GM12878 (cell line): ENCODE measurements at regions not wholly inside any gene's neighbourhood (a gene's known extent, or its start where the extent isn't known, plus 50 kb on each side); places are given as distances from the start of the nearest gene placed in this dataset.

Source experiments
- ATAC-seq: fragments of 200-7000 bp; cut with Tn5 transposase; 3 replicates; pipeline ENCODE4 v1.9.1; 2020; ENCODE audit warnings: mild to moderate bottlenecking, moderate library complexity
- BruUV-seq: library from RNA; stranded (reverse); fragments of 400-500 nt; replicated peaks from 2 replicates; lab custom pipeline; 2021; lab: Mats Ljungman, UMichigan
- CTCF ChIA-PET: fragments of 300-600 bp; sonication (Branson Sonifier 250); formaldehyde crosslinking; extraction: SDS; loops from one replicate; lab custom pipeline; 2021; ENCODE audit warnings: inconsistent platforms; lab: Yijun Ruan, JAX
- POLR2A ChIA-PET: fragments of 350-600 bp; formaldehyde crosslinking; extraction: SDS; loops from one replicate; lab custom pipeline; 2021; ENCODE audit warnings: inconsistent platforms; lab: Charles Lee
- RAD21 ChIA-PET: fragments of 300-600 bp; sonication (Branson Sonifier 250); formaldehyde crosslinking; loops from one replicate; lab custom pipeline; 2023; ENCODE audit warnings: antibody characterized with exemption; ENCODE audit not compliant: unreplicated experiment; lab: Charles Lee
- SMC1A ChIA-PET: fragments of 300-600 bp; sonication (Branson Sonifier 250); formaldehyde crosslinking; loops from one replicate; lab custom pipeline; 2023; ENCODE audit not compliant: unreplicated experiment, uncharacterized antibody; lab: Charles Lee
- DNase-seq: peaks from one replicate; pipeline ENCODE4 v3.0.0-alpha.2; 2011; ENCODE audit warnings: low read depth, low spot score
- FAIRE-seq: peaks from 3 replicates; lab custom pipeline; 2011; peaks lifted over from hg19 to GRCh38; lab: Jason Lieb, UNC
- H2AFZ ChIP-seq: 2 replicates; pipeline ENCODE4 v1.6.0; 2011; ENCODE audit warnings: low read depth, low read length, control low read depth; ENCODE audit not compliant: control insufficient read depth
- H3K27ac ChIP-seq: 2 replicates; pipeline ENCODE4 v1.5.1; 2011; ENCODE audit warnings: control low read depth; ENCODE audit not compliant: control insufficient read depth, insufficient read depth
- H3K27me3 ChIP-seq, 2 experiments: replicated peaks in 1 of 2; 2 replicates each; pipeline versions ENCODE4 v1.6.0 to v1.6.1; 2011; ENCODE audit warnings: low read length in 1 of 2; ENCODE audit not compliant: control insufficient read depth in 2 of 2, insufficient read depth in 2 of 2
- H3K36me3 ChIP-seq, 2 experiments: 2 replicates each; pipeline ENCODE4 v1.5.1; 2011; ENCODE audit warnings: low read length in 1 of 2; ENCODE audit not compliant: control insufficient read depth in 2 of 2, insufficient read depth in 2 of 2
- H3K4me1 ChIP-seq: 2 replicates; pipeline ENCODE4 v1.6.1; 2011; ENCODE audit warnings: mild to moderate bottlenecking, low read length, moderate library complexity, mixed read lengths; ENCODE audit not compliant: control insufficient read depth, insufficient read depth
- H3K4me2 ChIP-seq: 2 replicates; pipeline ENCODE4 v1.6.0; 2011; ENCODE audit warnings: control low read depth; ENCODE audit not compliant: control insufficient read depth, insufficient read depth
- H3K4me3 ChIP-seq: fragments of 200-600 bp; sonication (generic); 2 replicates; pipeline ENCODE4 v1.5.1; 2016
- H3K79me2 ChIP-seq: 2 replicates; pipeline ENCODE4 v1.6.0; 2011; ENCODE audit warnings: low read length; ENCODE audit not compliant: control insufficient read depth, insufficient read depth
- H3K9ac ChIP-seq: 2 replicates; pipeline ENCODE4 v1.8.0; 2011; ENCODE audit warnings: low read length, control low read depth, mixed read lengths; ENCODE audit not compliant: control insufficient read depth, insufficient read depth
- H3K9me3 ChIP-seq: replicated peaks from 3 replicates; pipeline ENCODE4 v1.5.1; 2011; ENCODE audit warnings: mild to moderate bottlenecking, low read length; ENCODE audit not compliant: control insufficient read depth, insufficient read depth
- H4K20me1 ChIP-seq: 2 replicates; pipeline ENCODE4 v1.6.0; 2011; ENCODE audit not compliant: control insufficient read depth, insufficient read depth
- BHLHE40 ChIP-seq, 2 experiments: fragments of 450-650 bp in 1 of 2; IDR thresholded peaks; 2 replicates each; pipeline ENCODE4 v1.6.1; 2011 to 2017; ENCODE audit warnings: low read depth in 2 of 2, borderline replicate concordance in 1 of 2, improper control_type of control experiment in 1 of 2, low read length in 1 of 2, mild to moderate bottlenecking in 1 of 2
- CREM ChIP-seq: IDR thresholded peaks from 2 replicates; pipeline ENCODE4 v1.6.1; 2014; ENCODE audit warnings: antibody characterized with exemption, low read depth
- FOS ChIP-seq: IDR thresholded peaks from 3 replicates; pipeline ENCODE4 v1.6.1; 2011; ENCODE audit warnings: borderline replicate concordance; ENCODE audit not compliant: insufficient read length; ENCODE audit errors: extremely low read depth
- RB1 ChIP-seq: fragments of 450-650 bp; formaldehyde crosslinking; IDR thresholded peaks from 2 replicates; pipeline ENCODE4 v1.6.1; 2017; ENCODE audit warnings: mild to moderate bottlenecking, borderline replicate concordance
- RELB ChIP-seq: fragments of 450-650 bp; IDR thresholded peaks from 2 replicates; pipeline ENCODE4 v1.6.1; 2017; ENCODE audit warnings: low read depth, mild to moderate bottlenecking, moderate library complexity
- SREBF2 ChIP-seq: IDR thresholded peaks from 2 replicates; pipeline ENCODE4 v1.6.1; 2012; ENCODE audit warnings: mild to moderate bottlenecking, low read length
- WGBS: methylation state at CpG from one replicate; pipeline ENCODE4 v1.1.6; 2016; ENCODE audit warnings: low lambda C conversion rate; ENCODE audit not compliant: insufficient replicate concordance, insufficient coverage; ENCODE audit errors: missing lambda C conversion rate; 5-methylcytosine and 5-hydroxymethylcytosine counted together
- in situ Hi-C: fragments of 300-500 bp; cut with MboI; formaldehyde crosslinking; loops from 9 replicates; pipeline ENCODE4 v1.14.3; 2018; ENCODE audit warnings: mixed read lengths
- intact Hi-C: fragments of 100-400 bp; cut with micrococcal nuclease; formaldehyde crosslinking; loops from one replicate; pipeline ENCODE4 v1.14.2; 2022; ENCODE audit not compliant: unreplicated experiment
- TF ChIP-seq, protein P1 (sequence below): IDR thresholded peaks from 2 replicates; pipeline ENCODE4 v1.6.1; 2012; ENCODE audit warnings: mild to moderate bottlenecking, low read depth, low read length
- TF ChIP-seq, protein P2 (sequence below): fragments of 450-650 bp; IDR thresholded peaks from 2 replicates; pipeline ENCODE4 v1.6.1; 2017; ENCODE audit warnings: mild to moderate bottlenecking

DNA sequence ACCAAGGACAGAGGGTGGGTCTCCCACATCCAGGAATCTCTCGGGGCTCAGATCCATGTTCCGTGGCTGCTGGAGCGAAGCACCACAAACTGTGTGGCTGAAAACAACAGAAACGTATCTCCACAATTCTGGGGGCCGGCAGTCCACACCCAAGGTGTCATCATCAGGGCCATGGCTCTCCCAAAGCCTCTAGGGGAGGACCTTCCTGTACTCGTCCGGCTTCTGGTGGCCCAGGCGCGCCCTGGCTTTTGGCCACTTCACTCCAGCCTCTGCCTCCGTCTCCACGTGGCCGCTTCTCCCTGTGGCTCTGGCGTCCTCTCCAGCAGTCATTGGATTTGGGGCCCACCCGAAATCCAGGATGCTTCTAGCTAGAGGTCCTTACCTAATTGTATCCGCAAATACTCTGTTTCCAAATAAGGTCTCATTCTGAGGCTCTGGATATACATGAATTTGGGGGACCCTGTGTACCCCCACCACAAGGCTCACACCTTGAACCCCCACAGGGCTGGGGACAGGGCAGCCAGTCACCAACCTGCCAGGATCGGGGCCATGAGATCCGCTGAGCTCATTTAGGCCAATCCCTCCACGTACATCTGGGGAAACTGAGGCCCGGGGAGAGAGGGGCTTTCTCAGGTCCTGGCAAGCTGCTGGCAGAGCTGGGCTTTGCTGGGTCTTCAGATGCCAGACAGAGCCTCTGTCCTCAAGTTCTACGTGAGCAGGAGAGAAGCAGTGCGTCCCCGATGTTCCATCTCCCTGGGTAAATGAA, 158.2 kb downstream of the OLFM1 start:
- DNase-seq (no peak), FAIRE-seq (no peak), ATAC-seq (no peak)
- Histone ChIP-seq H3K36me3 (no peaks in the 10 kb centered on the region), H3K4me1 (no peaks in the 10 kb centered on the region), H3K4me2 (no peak overlapping the region), H3K27me3 (no peaks in the 10 kb centered on the region), H3K79me2 (no peaks in the 10 kb centered on the region), H3K9ac (no peak overlapping the region), H3K9me3 (no peaks in the 10 kb centered on the region), H4K20me1 (no peaks in the 10 kb centered on the region; the same call in 1 of the 2 replicates), H3K4me3 (no peak overlapping the region), H2AFZ (no peak overlapping the region), H3K27ac (no peak overlapping the region)
- in situ Hi-C loops = no loop called here
- ChIA-PET CTCF (no interaction called here), RAD21 (no interaction called here), SMC1A (no interaction called here), POLR2A (no interaction called here)
- 43% methylated on average over 22 of the region's 22 CpGs for WGBS
- no TSS peak for BruUV-seq
- intact Hi-C loops = no loop called here
- TF ChIP-seq BHLHE40 (IDR thresholded peaks at IDR 0.05; ENCODE audit: borderline replicate concordance in 1 of 2, low read depth in 2 of 2, low read length in 1 of 2) (no peak), CREM (no peak), RELB (no peak), FOS (no peak), SREBF2 (no peak), RB1 (no peak)
- TF ChIP-seq, protein P1, sequence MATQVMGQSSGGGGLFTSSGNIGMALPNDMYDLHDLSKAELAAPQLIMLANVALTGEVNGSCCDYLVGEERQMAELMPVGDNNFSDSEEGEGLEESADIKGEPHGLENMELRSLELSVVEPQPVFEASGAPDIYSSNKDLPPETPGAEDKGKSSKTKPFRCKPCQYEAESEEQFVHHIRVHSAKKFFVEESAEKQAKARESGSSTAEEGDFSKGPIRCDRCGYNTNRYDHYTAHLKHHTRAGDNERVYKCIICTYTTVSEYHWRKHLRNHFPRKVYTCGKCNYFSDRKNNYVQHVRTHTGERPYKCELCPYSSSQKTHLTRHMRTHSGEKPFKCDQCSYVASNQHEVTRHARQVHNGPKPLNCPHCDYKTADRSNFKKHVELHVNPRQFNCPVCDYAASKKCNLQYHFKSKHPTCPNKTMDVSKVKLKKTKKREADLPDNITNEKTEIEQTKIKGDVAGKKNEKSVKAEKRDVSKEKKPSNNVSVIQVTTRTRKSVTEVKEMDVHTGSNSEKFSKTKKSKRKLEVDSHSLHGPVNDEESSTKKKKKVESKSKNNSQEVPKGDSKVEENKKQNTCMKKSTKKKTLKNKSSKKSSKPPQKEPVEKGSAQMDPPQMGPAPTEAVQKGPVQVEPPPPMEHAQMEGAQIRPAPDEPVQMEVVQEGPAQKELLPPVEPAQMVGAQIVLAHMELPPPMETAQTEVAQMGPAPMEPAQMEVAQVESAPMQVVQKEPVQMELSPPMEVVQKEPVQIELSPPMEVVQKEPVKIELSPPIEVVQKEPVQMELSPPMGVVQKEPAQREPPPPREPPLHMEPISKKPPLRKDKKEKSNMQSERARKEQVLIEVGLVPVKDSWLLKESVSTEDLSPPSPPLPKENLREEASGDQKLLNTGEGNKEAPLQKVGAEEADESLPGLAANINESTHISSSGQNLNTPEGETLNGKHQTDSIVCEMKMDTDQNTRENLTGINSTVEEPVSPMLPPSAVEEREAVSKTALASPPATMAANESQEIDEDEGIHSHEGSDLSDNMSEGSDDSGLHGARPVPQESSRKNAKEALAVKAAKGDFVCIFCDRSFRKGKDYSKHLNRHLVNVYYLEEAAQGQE = no peak
- TF ChIP-seq, protein P2, sequence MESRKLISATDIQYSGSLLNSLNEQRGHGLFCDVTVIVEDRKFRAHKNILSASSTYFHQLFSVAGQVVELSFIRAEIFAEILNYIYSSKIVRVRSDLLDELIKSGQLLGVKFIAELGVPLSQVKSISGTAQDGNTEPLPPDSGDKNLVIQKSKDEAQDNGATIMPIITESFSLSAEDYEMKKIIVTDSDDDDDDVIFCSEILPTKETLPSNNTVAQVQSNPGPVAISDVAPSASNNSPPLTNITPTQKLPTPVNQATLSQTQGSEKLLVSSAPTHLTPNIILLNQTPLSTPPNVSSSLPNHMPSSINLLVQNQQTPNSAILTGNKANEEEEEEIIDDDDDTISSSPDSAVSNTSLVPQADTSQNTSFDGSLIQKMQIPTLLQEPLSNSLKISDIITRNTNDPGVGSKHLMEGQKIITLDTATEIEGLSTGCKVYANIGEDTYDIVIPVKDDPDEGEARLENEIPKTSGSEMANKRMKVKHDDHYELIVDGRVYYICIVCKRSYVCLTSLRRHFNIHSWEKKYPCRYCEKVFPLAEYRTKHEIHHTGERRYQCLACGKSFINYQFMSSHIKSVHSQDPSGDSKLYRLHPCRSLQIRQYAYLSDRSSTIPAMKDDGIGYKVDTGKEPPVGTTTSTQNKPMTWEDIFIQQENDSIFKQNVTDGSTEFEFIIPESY = no peak
